H1 (cell line): ENCODE measurements at regions not wholly inside any gene's neighbourhood (a gene's known extent, or its start where the extent isn't known, plus 50 kb on each side); places are given as distances from the start of the nearest gene placed in this dataset.

Experiments
- RBBP5 ChIP-seq: IDR thresholded peaks from 2 replicates; pipeline ENCODE4 v1.7.1; 2012; ENCODE audit warnings: low read depth, mild to moderate bottlenecking, inconsistent platforms, low read length, moderate library complexity, borderline replicate concordance
- RNF2 ChIP-seq: fragments of 200-900, 300-1000 bp; sonication (generic); IDR thresholded peaks from 2 replicates; pipeline ENCODE4 v1.7.1; 2016; ENCODE audit warnings: borderline replicate concordance, low read depth, mild to moderate bottlenecking, antibody characterized with exemption, low read length; ENCODE audit not compliant: poor library complexity, severe bottlenecking; ENCODE audit errors: missing control alignments
- SP2 ChIP-seq: IDR thresholded peaks from 2 replicates; pipeline ENCODE4 v1.6.1; 2012; ENCODE audit warnings: mild to moderate bottlenecking, low read length, inconsistent platforms
- TAF7 ChIP-seq: optimal IDR thresholded peaks from 2 replicates; pipeline ENCODE3; 2011; ENCODE audit warnings: low read depth, mild to moderate bottlenecking, inconsistent platforms, low read length, moderate library complexity, borderline replicate concordance
- TF ChIP-seq, protein P1 (sequence below): fragments of 300-600 bp; sonication (generic); IDR thresholded peaks from 2 replicates; pipeline ENCODE4 v1.7.1; 2012; ENCODE audit warnings: low read length, moderate library complexity, mild to moderate bottlenecking, inconsistent platforms; ENCODE audit not compliant: insufficient replicate concordance
- TF ChIP-seq, protein P2 (sequence below), 3 experiments: IDR thresholded peaks; 1 replicate in 2 of 3; 2 replicates in 1 of 3; pipeline versions ENCODE4 v1.5.1 to v1.6.1; 2011; ENCODE audit warnings: low read length in 3 of 3, mild to moderate bottlenecking in 3 of 3, inconsistent platforms in 2 of 3, low read depth in 1 of 3, moderate library complexity in 1 of 3; ENCODE audit not compliant: insufficient read depth in 1 of 3; ENCODE audit errors: control extremely low read depth in 1 of 3

DNA sequence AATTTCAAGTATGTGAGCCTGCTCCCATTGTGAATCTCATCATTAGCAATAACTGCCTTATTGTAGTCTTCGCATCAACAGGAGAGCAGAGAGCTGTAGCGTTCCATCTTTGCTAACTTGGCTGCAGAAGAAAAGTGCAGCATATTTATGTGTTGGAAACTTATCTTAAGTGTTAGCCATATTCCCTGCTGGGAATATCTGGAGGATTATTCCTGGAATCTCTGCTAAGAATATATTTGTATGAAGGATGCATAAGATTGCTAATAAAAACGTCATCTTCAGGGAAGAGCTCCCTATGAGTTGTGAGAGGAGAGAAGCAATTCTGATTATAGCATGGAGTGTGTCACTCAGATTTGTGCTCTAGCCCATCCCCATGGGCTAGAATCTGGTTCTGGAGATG is 115.1 kb upstream of the REG3G start (continued):
- TF ChIP-seq SP2 (no peak), TAF7 (no peak), RNF2 (no peak), RBBP5 (no peak)
- TF ChIP-seq, protein P1, sequence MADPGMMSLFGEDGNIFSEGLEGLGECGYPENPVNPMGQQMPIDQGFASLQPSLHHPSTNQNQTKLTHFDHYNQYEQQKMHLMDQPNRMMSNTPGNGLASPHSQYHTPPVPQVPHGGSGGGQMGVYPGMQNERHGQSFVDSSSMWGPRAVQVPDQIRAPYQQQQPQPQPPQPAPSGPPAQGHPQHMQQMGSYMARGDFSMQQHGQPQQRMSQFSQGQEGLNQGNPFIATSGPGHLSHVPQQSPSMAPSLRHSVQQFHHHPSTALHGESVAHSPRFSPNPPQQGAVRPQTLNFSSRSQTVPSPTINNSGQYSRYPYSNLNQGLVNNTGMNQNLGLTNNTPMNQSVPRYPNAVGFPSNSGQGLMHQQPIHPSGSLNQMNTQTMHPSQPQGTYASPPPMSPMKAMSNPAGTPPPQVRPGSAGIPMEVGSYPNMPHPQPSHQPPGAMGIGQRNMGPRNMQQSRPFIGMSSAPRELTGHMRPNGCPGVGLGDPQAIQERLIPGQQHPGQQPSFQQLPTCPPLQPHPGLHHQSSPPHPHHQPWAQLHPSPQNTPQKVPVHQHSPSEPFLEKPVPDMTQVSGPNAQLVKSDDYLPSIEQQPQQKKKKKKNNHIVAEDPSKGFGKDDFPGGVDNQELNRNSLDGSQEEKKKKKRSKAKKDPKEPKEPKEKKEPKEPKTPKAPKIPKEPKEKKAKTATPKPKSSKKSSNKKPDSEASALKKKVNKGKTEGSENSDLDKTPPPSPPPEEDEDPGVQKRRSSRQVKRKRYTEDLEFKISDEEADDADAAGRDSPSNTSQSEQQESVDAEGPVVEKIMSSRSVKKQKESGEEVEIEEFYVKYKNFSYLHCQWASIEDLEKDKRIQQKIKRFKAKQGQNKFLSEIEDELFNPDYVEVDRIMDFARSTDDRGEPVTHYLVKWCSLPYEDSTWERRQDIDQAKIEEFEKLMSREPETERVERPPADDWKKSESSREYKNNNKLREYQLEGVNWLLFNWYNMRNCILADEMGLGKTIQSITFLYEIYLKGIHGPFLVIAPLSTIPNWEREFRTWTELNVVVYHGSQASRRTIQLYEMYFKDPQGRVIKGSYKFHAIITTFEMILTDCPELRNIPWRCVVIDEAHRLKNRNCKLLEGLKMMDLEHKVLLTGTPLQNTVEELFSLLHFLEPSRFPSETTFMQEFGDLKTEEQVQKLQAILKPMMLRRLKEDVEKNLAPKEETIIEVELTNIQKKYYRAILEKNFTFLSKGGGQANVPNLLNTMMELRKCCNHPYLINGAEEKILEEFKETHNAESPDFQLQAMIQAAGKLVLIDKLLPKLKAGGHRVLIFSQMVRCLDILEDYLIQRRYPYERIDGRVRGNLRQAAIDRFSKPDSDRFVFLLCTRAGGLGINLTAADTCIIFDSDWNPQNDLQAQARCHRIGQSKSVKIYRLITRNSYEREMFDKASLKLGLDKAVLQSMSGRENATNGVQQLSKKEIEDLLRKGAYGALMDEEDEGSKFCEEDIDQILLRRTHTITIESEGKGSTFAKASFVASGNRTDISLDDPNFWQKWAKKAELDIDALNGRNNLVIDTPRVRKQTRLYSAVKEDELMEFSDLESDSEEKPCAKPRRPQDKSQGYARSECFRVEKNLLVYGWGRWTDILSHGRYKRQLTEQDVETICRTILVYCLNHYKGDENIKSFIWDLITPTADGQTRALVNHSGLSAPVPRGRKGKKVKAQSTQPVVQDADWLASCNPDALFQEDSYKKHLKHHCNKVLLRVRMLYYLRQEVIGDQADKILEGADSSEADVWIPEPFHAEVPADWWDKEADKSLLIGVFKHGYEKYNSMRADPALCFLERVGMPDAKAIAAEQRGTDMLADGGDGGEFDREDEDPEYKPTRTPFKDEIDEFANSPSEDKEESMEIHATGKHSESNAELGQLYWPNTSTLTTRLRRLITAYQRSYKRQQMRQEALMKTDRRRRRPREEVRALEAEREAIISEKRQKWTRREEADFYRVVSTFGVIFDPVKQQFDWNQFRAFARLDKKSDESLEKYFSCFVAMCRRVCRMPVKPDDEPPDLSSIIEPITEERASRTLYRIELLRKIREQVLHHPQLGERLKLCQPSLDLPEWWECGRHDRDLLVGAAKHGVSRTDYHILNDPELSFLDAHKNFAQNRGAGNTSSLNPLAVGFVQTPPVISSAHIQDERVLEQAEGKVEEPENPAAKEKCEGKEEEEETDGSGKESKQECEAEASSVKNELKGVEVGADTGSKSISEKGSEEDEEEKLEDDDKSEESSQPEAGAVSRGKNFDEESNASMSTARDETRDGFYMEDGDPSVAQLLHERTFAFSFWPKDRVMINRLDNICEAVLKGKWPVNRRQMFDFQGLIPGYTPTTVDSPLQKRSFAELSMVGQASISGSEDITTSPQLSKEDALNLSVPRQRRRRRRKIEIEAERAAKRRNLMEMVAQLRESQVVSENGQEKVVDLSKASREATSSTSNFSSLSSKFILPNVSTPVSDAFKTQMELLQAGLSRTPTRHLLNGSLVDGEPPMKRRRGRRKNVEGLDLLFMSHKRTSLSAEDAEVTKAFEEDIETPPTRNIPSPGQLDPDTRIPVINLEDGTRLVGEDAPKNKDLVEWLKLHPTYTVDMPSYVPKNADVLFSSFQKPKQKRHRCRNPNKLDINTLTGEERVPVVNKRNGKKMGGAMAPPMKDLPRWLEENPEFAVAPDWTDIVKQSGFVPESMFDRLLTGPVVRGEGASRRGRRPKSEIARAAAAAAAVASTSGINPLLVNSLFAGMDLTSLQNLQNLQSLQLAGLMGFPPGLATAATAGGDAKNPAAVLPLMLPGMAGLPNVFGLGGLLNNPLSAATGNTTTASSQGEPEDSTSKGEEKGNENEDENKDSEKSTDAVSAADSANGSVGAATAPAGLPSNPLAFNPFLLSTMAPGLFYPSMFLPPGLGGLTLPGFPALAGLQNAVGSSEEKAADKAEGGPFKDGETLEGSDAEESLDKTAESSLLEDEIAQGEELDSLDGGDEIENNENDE, result no peak
- TF ChIP-seq, protein P2, sequence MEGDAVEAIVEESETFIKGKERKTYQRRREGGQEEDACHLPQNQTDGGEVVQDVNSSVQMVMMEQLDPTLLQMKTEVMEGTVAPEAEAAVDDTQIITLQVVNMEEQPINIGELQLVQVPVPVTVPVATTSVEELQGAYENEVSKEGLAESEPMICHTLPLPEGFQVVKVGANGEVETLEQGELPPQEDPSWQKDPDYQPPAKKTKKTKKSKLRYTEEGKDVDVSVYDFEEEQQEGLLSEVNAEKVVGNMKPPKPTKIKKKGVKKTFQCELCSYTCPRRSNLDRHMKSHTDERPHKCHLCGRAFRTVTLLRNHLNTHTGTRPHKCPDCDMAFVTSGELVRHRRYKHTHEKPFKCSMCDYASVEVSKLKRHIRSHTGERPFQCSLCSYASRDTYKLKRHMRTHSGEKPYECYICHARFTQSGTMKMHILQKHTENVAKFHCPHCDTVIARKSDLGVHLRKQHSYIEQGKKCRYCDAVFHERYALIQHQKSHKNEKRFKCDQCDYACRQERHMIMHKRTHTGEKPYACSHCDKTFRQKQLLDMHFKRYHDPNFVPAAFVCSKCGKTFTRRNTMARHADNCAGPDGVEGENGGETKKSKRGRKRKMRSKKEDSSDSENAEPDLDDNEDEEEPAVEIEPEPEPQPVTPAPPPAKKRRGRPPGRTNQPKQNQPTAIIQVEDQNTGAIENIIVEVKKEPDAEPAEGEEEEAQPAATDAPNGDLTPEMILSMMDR (IDR thresholded peaks at IDR 0.05; ENCODE audit: control extremely low read depth in 1 of 3, insufficient read depth in 1 of 3, low read depth in 1 of 3, low read length in 3 of 3), result no peak
